T47D (cell line): ENCODE measurements at regions not wholly inside any gene's neighbourhood (a gene's known extent, or its start where the extent isn't known, plus 50 kb on each side); places are given as distances from the start of the nearest gene placed in this dataset.

Source experiments
- DNase-seq, 2 experiments: peaks; one replicate each; pipeline versions ENCODE4 v3.0.0 to v3.0.0-alpha.2; 2011 to 2012; ENCODE audit warnings: low read depth in 1 of 2, low spot score in 1 of 2
- JUND ChIP-seq: IDR thresholded peaks from 2 replicates; pipeline ENCODE4 v1.6.1; 2012; ENCODE audit warnings: low read depth
- in situ Hi-C: cut with HindIII; loops from 2 replicates; pipeline ENCODE4 v1.10.0; 2016; ENCODE audit warnings: low sequenced_read_pairs, low pct_unique_long_range_greater_than_20kb

GRCh38 chr10:83934641-83935338, 204.5 kb upstream of the GHITM start:
- no peak for DNase-seq
- in situ Hi-C loops, result no loop called here
- no peak for TF ChIP-seq JUND

- in situ Hi-C loops, result no loop called here
- no peak for TF ChIP-seq JUND
- no peak for DNase-seq
These were observed 204.0 kb upstream of the GHITM start for GRCh38 chr10:83935339-83935736.

- in situ Hi-C loops, result no loop called here
- no peak for TF ChIP-seq JUND
- DNase-seq, result no peak
These were observed 203.4 kb upstream of the GHITM start for GRCh38 chr10:83935911-83936310.

- DNase-seq, result no peak
- TF ChIP-seq JUND, result no peak
- in situ Hi-C loops, result no loop called here
These were observed 202.1 kb upstream of the GHITM start for GRCh38 chr10:83937161-83937560.

GRCh38 chr10:83937826-83938225, 201.5 kb upstream of the GHITM start:
- DNase-seq, result no peak
- in situ Hi-C loops, result no loop called here
- no peak for TF ChIP-seq JUND

GRCh38 chr10:83941189-83941588, 198.1 kb upstream of the GHITM start:
- in situ Hi-C loops, result no loop called here
- no peak for TF ChIP-seq JUND
- no peak for DNase-seq

GRCh38 chr10:83942410-83942809, 196.9 kb upstream of the GHITM start:
- no peak for TF ChIP-seq JUND
- in situ Hi-C loops, result no loop called here
- DNase-seq, result no peak

GRCh38 chr10:83943049-83943448, 196.3 kb upstream of the GHITM start:
- no peak for DNase-seq
- in situ Hi-C loops, result no loop called here
- no peak for TF ChIP-seq JUND

GRCh38 chr10:83943920-83944319, 195.4 kb upstream of the GHITM start:
- in situ Hi-C loops, result no loop called here
- no peak for TF ChIP-seq JUND
- no peak for DNase-seq

GRCh38 chr10:83945982-83946718, 193.2 kb upstream of the GHITM start:
- TF ChIP-seq JUND, result no peak
- in situ Hi-C loops, result no loop called here
- DNase-seq, result no peak

- no peak for TF ChIP-seq JUND
- in situ Hi-C loops, result no loop called here
- no peak for DNase-seq
These were observed 187.0 kb upstream of the GHITM start for GRCh38 chr10:83952314-83952713.

GRCh38 chr10:83953589-83953988, 185.7 kb upstream of the GHITM start:
- TF ChIP-seq JUND, result no peak
- in situ Hi-C loops, result no loop called here
- DNase-seq, result no peak

GRCh38 chr10:83954193-83954799, 185.0 kb upstream of the GHITM start:
- no peak for TF ChIP-seq JUND
- peak in 1 of 2 experiments; percentile 13 for DNase-seq
- in situ Hi-C loops, result no loop called here
